ENCODE measurements at regions not wholly inside any gene's neighbourhood (a gene's known extent, or its start where the extent isn't known, plus 50 kb on each side); places are given as distances from the start of the nearest gene placed in this dataset.
"Not testable (repeated sequence)": the region's sequence is repeated elsewhere in the genome, so short reads cannot be mapped to it uniquely, and the experiment has no call there.

GRCh38 chr15:91414124-91414523 is 314.1 kb downstream of the SV2B start:
- Histone ChIP-seq H3K4me1 (no peaks in the 10 kb centered on the region), H3K36me3 (no peaks in the 10 kb centered on the region), H4K20me1 (ENCODE audit: low read depth) (no peaks in the 10 kb centered on the region), H3K27me3 (no peaks in the 10 kb centered on the region), H2AFZ (replicated peaks) (no peak overlapping the region), H3K27ac (no peak overlapping the region), H3K4me2 (no peak overlapping the region), H3K9me3 (ENCODE audit: low read depth) (no peaks in the 10 kb centered on the region), H3K79me2 (ENCODE audit: low read depth) (no peaks in the 10 kb centered on the region), H3F3A (ENCODE audit: low read depth) (no peaks in the 10 kb centered on the region), H3K4me3 (no peak overlapping the region), H3K9ac (no peak overlapping the region)
- no peaks in the 10 kb centered on the region for H3K36me3 Mint-ChIP-seq
- TF ChIP-seq EZH2phosphoT487 (IDR thresholded peaks at IDR 0.05) (no peak), EZH2 (IDR thresholded peaks at IDR 0.05) (no peak)
- TF ChIP-seq, protein P1, sequence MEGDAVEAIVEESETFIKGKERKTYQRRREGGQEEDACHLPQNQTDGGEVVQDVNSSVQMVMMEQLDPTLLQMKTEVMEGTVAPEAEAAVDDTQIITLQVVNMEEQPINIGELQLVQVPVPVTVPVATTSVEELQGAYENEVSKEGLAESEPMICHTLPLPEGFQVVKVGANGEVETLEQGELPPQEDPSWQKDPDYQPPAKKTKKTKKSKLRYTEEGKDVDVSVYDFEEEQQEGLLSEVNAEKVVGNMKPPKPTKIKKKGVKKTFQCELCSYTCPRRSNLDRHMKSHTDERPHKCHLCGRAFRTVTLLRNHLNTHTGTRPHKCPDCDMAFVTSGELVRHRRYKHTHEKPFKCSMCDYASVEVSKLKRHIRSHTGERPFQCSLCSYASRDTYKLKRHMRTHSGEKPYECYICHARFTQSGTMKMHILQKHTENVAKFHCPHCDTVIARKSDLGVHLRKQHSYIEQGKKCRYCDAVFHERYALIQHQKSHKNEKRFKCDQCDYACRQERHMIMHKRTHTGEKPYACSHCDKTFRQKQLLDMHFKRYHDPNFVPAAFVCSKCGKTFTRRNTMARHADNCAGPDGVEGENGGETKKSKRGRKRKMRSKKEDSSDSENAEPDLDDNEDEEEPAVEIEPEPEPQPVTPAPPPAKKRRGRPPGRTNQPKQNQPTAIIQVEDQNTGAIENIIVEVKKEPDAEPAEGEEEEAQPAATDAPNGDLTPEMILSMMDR (IDR thresholded peaks at IDR 0.05), result no peak
- peaks cover 2% of the 10 kb centered on the region for H3K4me1 Mint-ChIP-seq
- no peak overlapping the region for H3K27ac Mint-ChIP-seq
- no peaks in the 10 kb centered on the region for H3K27me3 Mint-ChIP-seq (ENCODE audit: insufficient read depth, low read depth)
- no peak overlapping the region for H3K4me3 Mint-ChIP-seq
- H3K9me3 Mint-ChIP-seq, result no peaks in the 10 kb centered on the region
- no peak for DNase-seq (ENCODE audit: low spot score)

GRCh38 chr15:91415258-91415657 is 315.2 kb downstream of the SV2B start:
- not testable (repeated sequence) for H3K9me3 Mint-ChIP-seq; H2AFZ ChIP-seq (replicated peaks); H3F3A ChIP-seq (ENCODE audit: low read depth); H3K4me1 ChIP-seq; H3K36me3 Mint-ChIP-seq; H3K4me3 Mint-ChIP-seq; H3K9me3 ChIP-seq (ENCODE audit: low read depth); H3K27me3 ChIP-seq; H3K27me3 Mint-ChIP-seq (ENCODE audit: insufficient read depth, low read depth); H3K79me2 ChIP-seq (ENCODE audit: low read depth); H3K36me3 ChIP-seq; H3K27ac ChIP-seq; H3K4me2 ChIP-seq; H3K27ac Mint-ChIP-seq; DNase-seq (ENCODE audit: low spot score); H3K9ac ChIP-seq; H3K4me3 ChIP-seq; H4K20me1 ChIP-seq (ENCODE audit: low read depth); H3K4me1 Mint-ChIP-seq

DNA sequence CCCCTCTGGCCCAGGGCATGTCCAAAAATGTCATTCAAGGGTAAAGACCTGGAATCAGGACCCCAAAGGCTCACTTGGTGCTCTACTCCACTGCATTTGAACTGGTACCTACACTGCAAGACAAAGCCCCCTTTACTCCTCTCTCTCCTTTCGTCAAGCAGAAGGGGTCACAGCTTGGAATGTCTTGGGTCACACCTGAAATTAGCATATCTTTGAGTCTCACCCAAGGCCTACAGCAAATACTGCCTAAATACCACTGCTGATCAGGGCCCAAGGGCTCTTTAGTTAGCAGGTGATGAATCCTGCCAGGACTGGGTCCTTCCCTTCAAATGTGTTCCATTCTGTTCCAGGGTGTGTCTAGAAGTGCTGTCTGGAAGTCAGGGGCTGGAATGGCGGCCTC is 320.6 kb downstream of the SV2B start:
- DNase-seq (ENCODE audit: low spot score), result no peak
- no peaks in the 10 kb centered on the region for H4K20me1 ChIP-seq (ENCODE audit: low read depth)
- no peaks in the 10 kb centered on the region for H3K36me3 ChIP-seq
- no peak overlapping the region for H3K9ac ChIP-seq
- H3K27me3 ChIP-seq, result no peaks in the 10 kb centered on the region
- H3K9me3 ChIP-seq (ENCODE audit: low read depth), result no peaks in the 10 kb centered on the region
- peaks cover 4% of the 10 kb centered on the region for H3K4me1 ChIP-seq
- Mint-ChIP-seq H3K4me3 (no peak overlapping the region), H3K27ac (no peak overlapping the region), H3K9me3 (no peaks in the 10 kb centered on the region), H3K4me1 (no peaks in the 10 kb centered on the region), H3K36me3 (no peaks in the 10 kb centered on the region), H3K27me3 (ENCODE audit: insufficient read depth, low read depth) (no peaks in the 10 kb centered on the region)
- H3F3A ChIP-seq (ENCODE audit: low read depth), result no peaks in the 10 kb centered on the region
- no peak overlapping the region for H3K4me2 ChIP-seq
- H3K27ac ChIP-seq, result no peak overlapping the region
- no peaks in the 10 kb centered on the region for H3K79me2 ChIP-seq (ENCODE audit: low read depth)
- no peak for TF ChIP-seq EZH2phosphoT487 (IDR thresholded peaks at IDR 0.05)
- TF ChIP-seq, protein P1 (IDR thresholded peaks at IDR 0.05), result no peak
- no peak for TF ChIP-seq EZH2 (IDR thresholded peaks at IDR 0.05)
- H3K4me3 ChIP-seq, result no peak overlapping the region
- no peak overlapping the region for H2AFZ ChIP-seq (replicated peaks)

DNA sequence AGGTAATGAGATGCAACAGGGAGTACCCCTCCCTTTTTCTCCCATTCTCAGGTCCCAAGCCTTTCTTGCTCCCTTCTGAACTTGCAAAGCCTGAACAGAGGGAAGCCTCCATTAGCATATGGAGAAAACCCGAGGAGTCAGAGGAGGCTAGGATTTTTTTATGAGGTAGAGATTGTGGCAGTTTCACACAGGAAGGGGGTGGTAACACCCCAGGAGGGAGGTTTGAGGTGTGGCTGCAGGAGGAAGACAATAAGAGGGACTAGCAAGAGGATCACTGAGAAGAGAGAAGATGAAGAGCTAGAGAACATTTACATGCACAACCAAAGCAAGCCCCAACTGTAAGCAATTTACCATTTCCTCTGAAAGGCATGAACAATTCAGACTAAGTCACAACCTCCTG is 322.7 kb downstream of the SV2B start:
- Histone ChIP-seq H3K4me1 (peaks cover 4% of the 10 kb centered on the region), H2AFZ (replicated peaks) (peak overlapping the region; percentile 34), H3K27me3 (no peaks in the 10 kb centered on the region), H3K4me2 (no peak overlapping the region), H3K4me3 (no peak overlapping the region), H3K9me3 (ENCODE audit: low read depth) (no peaks in the 10 kb centered on the region), H3F3A (ENCODE audit: low read depth) (no peaks in the 10 kb centered on the region), H3K79me2 (ENCODE audit: low read depth) (no peaks in the 10 kb centered on the region), H3K27ac (no peak overlapping the region), H3K36me3 (no peaks in the 10 kb centered on the region), H3K9ac (no peak overlapping the region), H4K20me1 (ENCODE audit: low read depth) (no peaks in the 10 kb centered on the region)
- Mint-ChIP-seq H3K4me3 (no peak overlapping the region), H3K4me1 (no peaks in the 10 kb centered on the region), H3K27ac (no peak overlapping the region), H3K27me3 (ENCODE audit: insufficient read depth, low read depth) (no peaks in the 10 kb centered on the region), H3K9me3 (no peaks in the 10 kb centered on the region), H3K36me3 (no peaks in the 10 kb centered on the region)
- DNase-seq (ENCODE audit: low spot score), result no peak
- TF ChIP-seq EZH2 (IDR thresholded peaks at IDR 0.05), result no peak
- TF ChIP-seq, protein P1 (IDR thresholded peaks at IDR 0.05), result no peak
- TF ChIP-seq EZH2phosphoT487 (IDR thresholded peaks at IDR 0.05), result no peak

Measured in neural progenitor cell (in vitro differentiated cells).